Endothelial cell (in vitro differentiated cells): ENCODE measurements at regions not wholly inside any gene's neighbourhood (a gene's known extent, or its start where the extent isn't known, plus 50 kb on each side); places are given as distances from the start of the nearest gene placed in this dataset.

ENCODE experiments used
- DNase-seq: peaks from one replicate; pipeline ENCODE4 v3.0.0; 2021; ENCODE audit warnings: low spot score
- H3K27ac Mint-ChIP-seq: one replicate; pipeline ENCODE4 v1.8.0; 2021; ENCODE audit warnings: mixed read lengths, inconsistent platforms; ENCODE audit not compliant: unreplicated experiment
- H3K27me3 Mint-ChIP-seq: one replicate; pipeline ENCODE4 v1.8.0; 2021; ENCODE audit warnings: mild to moderate bottlenecking, moderate library complexity, mixed read lengths, inconsistent platforms; ENCODE audit not compliant: unreplicated experiment
- H3K36me3 Mint-ChIP-seq: one replicate; pipeline ENCODE4 v1.8.0; 2021; ENCODE audit warnings: mild to moderate bottlenecking, low read depth, mixed read lengths, inconsistent platforms; ENCODE audit not compliant: unreplicated experiment
- H3K4me1 Mint-ChIP-seq: one replicate; pipeline ENCODE4 v1.8.0; 2021; ENCODE audit warnings: mild to moderate bottlenecking, mixed read lengths, inconsistent platforms; ENCODE audit not compliant: unreplicated experiment
- H3K4me3 Mint-ChIP-seq: one replicate; pipeline ENCODE4 v1.8.0; 2021; ENCODE audit warnings: mild to moderate bottlenecking, mixed read lengths, inconsistent platforms; ENCODE audit not compliant: unreplicated experiment
- H3K9me3 Mint-ChIP-seq: one replicate; pipeline ENCODE4 v1.8.0; 2021; ENCODE audit warnings: mixed read lengths, inconsistent platforms; ENCODE audit not compliant: unreplicated experiment
- TF ChIP-seq, protein P1 (sequence below): fragments of 200-600 bp; sonication (generic); IDR thresholded peaks from one replicate; pipeline ENCODE4 v1.5.0; 2021; ENCODE audit warnings: antibody characterized with exemption; ENCODE audit not compliant: unreplicated experiment

DNA sequence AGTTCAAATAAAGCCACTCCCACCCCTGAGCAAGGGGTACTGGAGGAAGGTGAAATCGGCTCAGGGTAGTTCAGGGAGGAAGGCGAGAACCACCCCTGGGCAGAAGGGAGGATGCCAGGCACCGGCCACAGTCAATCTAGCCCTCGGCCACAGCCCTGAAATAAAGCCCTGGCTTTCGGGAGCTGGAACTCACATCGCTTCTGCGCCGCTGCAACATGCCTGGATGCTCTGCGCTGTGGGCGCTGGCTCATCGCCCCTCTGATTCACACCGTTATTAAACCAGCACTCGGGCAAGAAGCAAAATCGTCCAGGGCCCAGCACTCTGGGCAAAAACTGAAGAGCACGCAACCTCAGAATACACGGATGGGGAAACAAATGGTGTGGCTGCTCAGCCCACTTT is 136.9 kb upstream of the RREB1 start:
- Mint-ChIP-seq H3K4me1 (no peaks in the 10 kb centered on the region), H3K36me3 (no peaks in the 10 kb centered on the region), H3K27ac (no peak overlapping the region)

DNA sequence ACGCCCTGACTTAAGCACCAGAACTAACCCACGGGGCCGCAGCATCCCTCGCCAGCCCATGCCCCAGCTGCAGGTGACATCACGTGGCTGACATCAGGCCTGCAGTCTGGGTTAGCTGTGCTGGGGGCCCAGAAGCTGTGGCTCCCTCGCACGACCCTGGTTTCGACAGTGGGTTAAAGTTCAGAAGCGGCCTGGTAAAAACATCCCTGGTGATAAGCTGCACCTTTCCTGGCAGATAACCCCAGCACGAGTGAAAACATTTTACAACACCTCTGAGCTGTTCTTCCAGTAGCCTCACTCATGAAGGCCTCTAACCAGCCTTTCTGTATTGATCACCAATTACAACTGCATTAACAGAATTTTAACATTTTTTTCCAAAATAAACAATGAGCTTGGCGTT is 136.4 kb upstream of the RREB1 start:
- H3K4me3 Mint-ChIP-seq, result no peak overlapping the region
- no peak for DNase-seq
- no peaks in the 10 kb centered on the region for H3K9me3 Mint-ChIP-seq
- TF ChIP-seq, protein P1, sequence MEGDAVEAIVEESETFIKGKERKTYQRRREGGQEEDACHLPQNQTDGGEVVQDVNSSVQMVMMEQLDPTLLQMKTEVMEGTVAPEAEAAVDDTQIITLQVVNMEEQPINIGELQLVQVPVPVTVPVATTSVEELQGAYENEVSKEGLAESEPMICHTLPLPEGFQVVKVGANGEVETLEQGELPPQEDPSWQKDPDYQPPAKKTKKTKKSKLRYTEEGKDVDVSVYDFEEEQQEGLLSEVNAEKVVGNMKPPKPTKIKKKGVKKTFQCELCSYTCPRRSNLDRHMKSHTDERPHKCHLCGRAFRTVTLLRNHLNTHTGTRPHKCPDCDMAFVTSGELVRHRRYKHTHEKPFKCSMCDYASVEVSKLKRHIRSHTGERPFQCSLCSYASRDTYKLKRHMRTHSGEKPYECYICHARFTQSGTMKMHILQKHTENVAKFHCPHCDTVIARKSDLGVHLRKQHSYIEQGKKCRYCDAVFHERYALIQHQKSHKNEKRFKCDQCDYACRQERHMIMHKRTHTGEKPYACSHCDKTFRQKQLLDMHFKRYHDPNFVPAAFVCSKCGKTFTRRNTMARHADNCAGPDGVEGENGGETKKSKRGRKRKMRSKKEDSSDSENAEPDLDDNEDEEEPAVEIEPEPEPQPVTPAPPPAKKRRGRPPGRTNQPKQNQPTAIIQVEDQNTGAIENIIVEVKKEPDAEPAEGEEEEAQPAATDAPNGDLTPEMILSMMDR, result no peak
- no peaks in the 10 kb centered on the region for H3K4me1 Mint-ChIP-seq
- H3K36me3 Mint-ChIP-seq, result no peaks in the 10 kb centered on the region
- peaks cover 5% of the 10 kb centered on the region for H3K27me3 Mint-ChIP-seq
- no peak overlapping the region for H3K27ac Mint-ChIP-seq

More for the DNA sequence above, 136.9 kb upstream of the RREB1 start:
- Mint-ChIP-seq H3K27me3 (peaks cover 5% of the 10 kb centered on the region), H3K9me3 (no peaks in the 10 kb centered on the region), H3K4me3 (no peak overlapping the region)
- no peak for DNase-seq
- TF ChIP-seq, protein P1, result no peak

DNA sequence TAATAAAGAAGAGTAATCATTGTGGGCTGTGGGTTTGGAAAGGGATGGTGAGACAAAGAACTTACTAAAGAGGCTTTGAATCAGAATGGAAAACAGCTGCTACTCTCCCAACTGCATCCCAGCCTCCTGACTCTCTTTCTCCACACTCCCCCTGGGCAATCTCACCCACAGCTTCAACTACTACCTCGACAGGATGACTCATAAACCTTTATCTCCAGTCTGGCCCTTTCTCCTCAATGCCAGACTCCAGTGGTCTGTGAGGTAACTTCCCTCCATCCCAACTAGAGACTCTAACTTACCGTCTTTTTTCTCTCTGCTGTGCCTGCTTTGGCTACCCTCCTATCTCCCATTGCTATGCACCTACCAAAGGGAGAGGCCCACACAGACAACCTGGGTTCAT is 135.3 kb upstream of the RREB1 start:
- TF ChIP-seq, protein P1, result no peak
- no peak for DNase-seq
- no peaks in the 10 kb centered on the region for H3K36me3 Mint-ChIP-seq
- H3K4me1 Mint-ChIP-seq, result no peaks in the 10 kb centered on the region
- H3K27me3 Mint-ChIP-seq, result peaks cover 5% of the 10 kb centered on the region
- H3K4me3 Mint-ChIP-seq, result no peak overlapping the region
- H3K9me3 Mint-ChIP-seq, result no peaks in the 10 kb centered on the region
- H3K27ac Mint-ChIP-seq, result no peak overlapping the region

DNA sequence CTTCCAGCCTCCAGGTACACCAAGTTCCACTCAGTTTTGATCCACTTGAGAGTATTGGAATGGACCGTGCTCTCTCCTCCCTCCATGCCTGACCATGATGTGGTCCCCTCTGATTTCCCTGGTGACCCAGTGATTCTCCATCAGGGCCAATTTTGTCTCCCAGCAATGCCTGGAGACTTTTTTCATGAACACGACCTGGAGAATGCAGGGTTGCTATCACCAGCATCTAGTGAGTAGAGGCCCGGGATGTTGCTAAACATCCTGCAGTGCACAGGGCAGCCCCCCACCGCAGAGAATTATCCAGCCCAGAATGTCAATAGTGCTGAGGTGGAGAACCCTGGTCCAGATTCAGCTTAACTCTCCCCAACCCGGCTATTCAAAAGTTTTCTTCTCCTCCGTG is 134.0 kb upstream of the RREB1 start:
- no peak for DNase-seq
- no peaks in the 10 kb centered on the region for H3K9me3 Mint-ChIP-seq
- TF ChIP-seq, protein P1, result no peak
- H3K27ac Mint-ChIP-seq, result no peak overlapping the region
- peaks cover 5% of the 10 kb centered on the region for H3K27me3 Mint-ChIP-seq
- no peak overlapping the region for H3K4me3 Mint-ChIP-seq
- no peaks in the 10 kb centered on the region for H3K36me3 Mint-ChIP-seq
- H3K4me1 Mint-ChIP-seq, result peaks cover 7% of the 10 kb centered on the region

DNA sequence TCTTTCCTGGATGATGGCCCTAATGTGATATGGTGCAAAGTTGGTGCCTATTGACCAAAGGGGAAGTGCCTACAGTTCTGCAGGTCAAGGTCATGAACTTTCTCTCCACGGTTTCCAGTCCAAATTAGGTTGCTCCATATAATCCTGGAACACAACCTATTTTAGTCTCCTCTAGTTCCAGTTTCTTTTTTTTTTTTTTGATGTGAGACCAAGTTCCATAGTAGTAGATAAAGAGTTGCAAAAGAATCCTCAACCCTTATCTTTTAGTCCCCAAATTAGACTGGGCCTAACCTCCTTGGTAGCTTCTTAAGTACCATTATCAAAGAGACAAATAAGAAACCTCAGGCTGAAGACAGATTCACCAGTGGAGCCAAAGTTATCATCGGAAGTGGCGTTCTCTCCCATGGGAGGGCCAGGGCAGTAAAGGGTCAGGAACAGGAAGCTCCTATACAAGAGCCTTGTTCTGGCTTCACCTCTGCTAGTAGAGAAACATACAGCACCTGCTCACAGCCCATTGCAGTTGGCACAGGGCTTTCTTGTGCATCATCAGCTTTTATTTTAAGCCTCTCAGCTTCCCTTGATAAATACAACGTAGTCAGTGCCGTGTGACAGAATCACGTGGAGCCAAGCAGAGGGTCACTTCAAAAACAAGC is 132.2 kb upstream of the RREB1 start:
- Mint-ChIP-seq H3K4me3 (no peak overlapping the region), H3K9me3 (no peaks in the 10 kb centered on the region), H3K27ac (no peak overlapping the region), H3K27me3 (peaks cover 5% of the 10 kb centered on the region), H3K4me1 (peaks cover 7% of the 10 kb centered on the region), H3K36me3 (no peaks in the 10 kb centered on the region)
- DNase-seq, result no peak
- TF ChIP-seq, protein P1, result no peak
